ENCODE measurements at regions not wholly inside any gene's neighbourhood (a gene's known extent, or its start where the extent isn't known, plus 50 kb on each side); places are given as distances from the start of the nearest gene placed in this dataset.

DNA sequence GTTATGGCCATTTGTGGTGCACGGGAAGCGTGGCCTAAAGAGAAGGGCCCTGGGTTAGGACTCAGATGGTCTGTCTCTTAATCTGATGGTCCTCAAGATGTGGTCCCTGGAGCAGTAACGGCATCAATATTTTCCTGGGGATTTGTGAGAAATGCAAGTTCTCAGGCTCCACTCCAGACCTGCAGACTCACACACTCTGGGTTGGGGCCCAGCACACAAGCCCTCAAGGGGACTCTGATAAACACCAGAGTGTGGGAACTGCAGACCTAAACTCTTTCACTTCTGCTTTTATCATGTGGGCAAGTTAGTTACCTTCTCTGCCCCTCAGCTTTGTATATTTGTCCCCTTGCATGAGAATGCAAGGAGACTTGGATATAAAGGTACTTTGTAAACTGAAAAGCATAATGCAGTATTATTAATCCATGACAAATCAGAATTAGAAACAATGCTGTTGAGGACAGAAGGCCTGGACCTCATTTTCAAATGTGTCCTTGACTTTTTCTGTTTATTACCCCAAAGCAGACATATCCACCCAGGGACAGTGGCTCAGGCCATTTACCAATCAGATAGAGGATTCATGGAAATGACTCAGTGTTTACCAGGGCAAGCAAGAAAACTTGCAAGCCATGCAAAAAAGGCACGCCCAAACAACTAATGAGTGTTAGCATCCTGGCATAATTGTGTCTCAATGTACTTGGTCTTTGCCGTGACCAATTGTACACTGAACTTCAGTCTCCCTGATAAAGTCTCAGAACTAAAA lies 157.0 kb downstream of the ASCL1 start:
- CTCF ChIA-PET = no interaction called here
- DNase-seq (ENCODE audit: low read depth) = no peak
- TF ChIP-seq CTCF (IDR thresholded peaks at IDR 0.05; ENCODE audit: insufficient read depth, low read depth, low read length) = no peak

DNA sequence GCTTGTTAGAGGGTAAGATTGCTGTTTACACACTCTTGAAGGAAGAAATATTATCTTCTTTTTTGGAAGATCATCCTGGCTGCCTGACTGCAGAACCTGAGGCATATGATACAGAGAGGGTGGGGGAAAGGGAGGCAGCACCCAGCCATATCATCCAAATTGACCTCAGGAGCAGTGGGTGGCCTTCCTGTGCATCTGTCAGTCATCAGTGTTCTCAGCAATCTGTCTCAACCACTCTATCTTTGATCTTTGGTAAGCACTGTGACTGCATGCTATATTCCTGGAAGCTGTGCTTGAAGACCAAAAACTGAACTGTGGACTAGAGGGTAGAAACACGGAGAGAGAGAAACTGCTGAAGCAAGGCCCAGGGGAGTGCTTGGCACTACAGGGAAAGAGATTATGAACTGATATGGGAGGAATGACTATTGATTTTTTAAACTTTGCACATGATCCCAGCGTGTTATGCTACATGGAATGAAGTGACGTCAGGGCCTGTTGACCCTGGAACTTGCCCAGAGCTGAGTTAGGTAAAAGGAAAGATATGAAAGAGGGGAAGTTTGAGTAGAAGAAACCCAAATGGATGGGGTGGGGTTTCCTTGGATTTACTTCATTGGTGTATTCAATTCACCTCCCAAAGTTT lies 171.5 kb downstream of the ASCL1 start:
- Histone ChIP-seq H3K36me3 (ENCODE audit: control insufficient read depth, insufficient read depth, low read length) (no peaks in the 10 kb centered on the region), H3K27me3 (ENCODE audit: control insufficient read depth, insufficient read depth, low read length) (no peaks in the 10 kb centered on the region), H3K4me3 (ENCODE audit: low read depth, low read length) (no peak overlapping the region)
- POLR2A ChIA-PET = no interaction called here
- TF ChIP-seq CTCF (IDR thresholded peaks at IDR 0.05; ENCODE audit: insufficient read depth, low read depth, low read length) = no peak
- CTCF ChIA-PET = no interaction called here
- DNase-seq (ENCODE audit: low read depth) = no peak

More for the DNA sequence above, 157.0 kb downstream of the ASCL1 start:
- Histone ChIP-seq H3K27me3 (ENCODE audit: control insufficient read depth, insufficient read depth, low read length) (no peaks in the 10 kb centered on the region), H3K36me3 (ENCODE audit: control insufficient read depth, insufficient read depth, low read length) (no peaks in the 10 kb centered on the region), H3K4me3 (ENCODE audit: low read depth, low read length) (no peak overlapping the region)
- POLR2A ChIA-PET = no interaction called here

- H3K36me3 ChIP-seq (ENCODE audit: control insufficient read depth, insufficient read depth, low read length) = no peaks in the 10 kb centered on the region
- no peak for DNase-seq (ENCODE audit: low read depth)
- TF ChIP-seq CTCF (IDR thresholded peaks at IDR 0.05; ENCODE audit: insufficient read depth, low read depth, low read length) = no peak
- no peak overlapping the region for H3K4me3 ChIP-seq (ENCODE audit: low read depth, low read length)
- ChIA-PET POLR2A (no interaction called here), CTCF (no interaction called here)
- no peaks in the 10 kb centered on the region for H3K27me3 ChIP-seq (ENCODE audit: control insufficient read depth, insufficient read depth, low read length)
These were observed 173.1 kb downstream of the ASCL1 start for GRCh38 chr12:103130564-103130963.

DNA sequence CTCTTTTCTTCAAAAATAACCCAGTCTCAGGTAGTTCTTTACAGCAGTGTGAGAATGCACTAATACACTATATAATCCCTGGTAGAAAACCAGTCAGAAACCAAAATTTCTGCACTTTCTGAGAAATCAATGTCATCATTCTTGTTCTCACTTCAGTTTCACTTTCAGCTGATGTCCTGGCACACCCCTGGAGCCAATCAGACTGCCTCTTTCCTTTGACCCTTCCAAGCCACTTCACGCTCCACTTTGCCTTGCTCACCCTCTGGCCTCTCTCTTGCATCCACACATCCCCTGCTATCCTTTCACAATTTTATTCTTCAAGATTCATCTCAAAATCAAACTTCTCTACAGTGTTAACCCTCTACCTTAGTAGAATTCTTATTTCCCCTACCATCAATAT lies 181.1 kb downstream of the ASCL1 start:
- Histone ChIP-seq H3K27me3 (ENCODE audit: control insufficient read depth, insufficient read depth, low read length) (no peaks in the 10 kb centered on the region), H3K4me3 (ENCODE audit: low read depth, low read length) (no peak overlapping the region), H3K36me3 (ENCODE audit: control insufficient read depth, insufficient read depth, low read length) (no peaks in the 10 kb centered on the region)
- CTCF ChIA-PET = no interaction called here
- no peak for TF ChIP-seq CTCF (IDR thresholded peaks at IDR 0.05; ENCODE audit: insufficient read depth, low read depth, low read length)
- no peak for DNase-seq (ENCODE audit: low read depth)
- POLR2A ChIA-PET = no interaction called here

DNA sequence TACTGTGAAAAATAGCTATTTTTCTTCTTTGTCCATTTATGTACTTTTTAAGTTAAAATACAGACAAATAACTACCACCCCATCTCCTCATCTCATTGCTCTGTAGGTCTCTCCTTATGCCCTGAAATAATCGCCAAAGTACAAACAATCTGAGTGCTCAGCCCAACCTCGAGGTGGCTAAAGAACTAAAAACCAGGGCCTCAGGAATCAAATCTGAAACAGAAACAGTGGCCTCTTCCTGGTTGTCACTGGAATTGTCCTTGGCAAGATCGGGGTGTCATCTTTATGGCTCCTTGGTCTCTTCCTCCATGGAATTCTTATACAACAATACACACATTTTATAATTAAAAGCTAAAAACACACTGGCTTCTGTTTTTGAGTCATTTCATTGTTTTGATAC lies 182.4 kb downstream of the ASCL1 start:
- no peak overlapping the region for H3K4me3 ChIP-seq (ENCODE audit: low read depth, low read length)
- no peak for DNase-seq (ENCODE audit: low read depth)
- ChIA-PET POLR2A (no interaction called here), CTCF (no interaction called here)
- TF ChIP-seq CTCF (IDR thresholded peaks at IDR 0.05; ENCODE audit: insufficient read depth, low read depth, low read length) = no peak
- H3K27me3 ChIP-seq (ENCODE audit: control insufficient read depth, insufficient read depth, low read length) = no peaks in the 10 kb centered on the region
- no peaks in the 10 kb centered on the region for H3K36me3 ChIP-seq (ENCODE audit: control insufficient read depth, insufficient read depth, low read length)

All from BJ (cell line).